ENCODE measurements at regions not wholly inside any gene's neighbourhood (a gene's known extent, or its start where the extent isn't known, plus 50 kb on each side); places are given as distances from the start of the nearest gene placed in this dataset.

DNA sequence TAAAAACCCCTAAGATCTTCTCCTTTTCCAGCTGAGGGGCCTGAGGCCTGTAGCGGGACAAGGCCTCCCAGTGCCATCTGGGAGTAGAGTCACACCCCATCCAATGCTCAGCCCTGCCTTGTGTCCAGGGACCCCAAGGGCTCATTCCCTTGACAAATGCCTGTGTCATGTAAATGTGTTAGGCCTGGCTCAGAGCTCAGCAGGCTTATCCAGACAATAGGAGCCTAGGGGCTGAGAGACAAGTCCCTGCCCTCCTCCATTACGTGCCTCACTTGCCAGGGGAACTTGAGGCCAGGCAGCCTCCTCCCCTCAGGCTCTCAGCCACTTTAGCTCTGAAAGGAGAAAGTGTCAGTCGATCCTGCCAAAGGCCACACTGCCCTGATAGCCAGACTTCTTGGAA is 166.8 kb upstream of the MAMLD1 start:
- no TSS peak for BruUV-seq (replicated peaks)
- ATAC-seq (no peak), DNase-seq (ENCODE audit: low read depth, low spot score) (no peak)
- intact Hi-C loops (cut with micrococcal nuclease; ENCODE audit: unreplicated experiment) (no loop called here), in situ Hi-C loops (cut with HindIII; ENCODE audit: low pct_unique_long_range_greater_than_20kb, low sequenced_read_pairs) (no loop called here)
- ChIA-PET CTCF (no interaction called here), POLR2A (no interaction called here)
- Histone ChIP-seq H3K9me3 (ENCODE audit: control insufficient read depth, insufficient read depth, low read depth, low read length) (no peaks in the 10 kb centered on the region), H3K36me3 (ENCODE audit: control insufficient read depth, insufficient read depth, low read length) (no peaks in the 10 kb centered on the region), H3K27me3 (ENCODE audit: control insufficient read depth, insufficient read depth, low read length) (no peaks in the 10 kb centered on the region), H3K4me1 (ENCODE audit: control insufficient read depth, insufficient read depth, low read length) (peaks cover 7% of the 10 kb centered on the region), H3K4me3 (ENCODE audit: low read depth in 2 of 2, low read length in 2 of 2) (no peak overlapping the region), H3K27ac (ENCODE audit: low read length) (no peak overlapping the region)
- no peak for TF ChIP-seq SIN3A (IDR thresholded peaks at IDR 0.05; ENCODE audit: borderline replicate concordance, insufficient read depth, low read depth, low read length)
- no peak for TF ChIP-seq TCF7L2 (IDR thresholded peaks at IDR 0.05; ENCODE audit: low read depth, low read length)
- TF ChIP-seq, protein P1, sequence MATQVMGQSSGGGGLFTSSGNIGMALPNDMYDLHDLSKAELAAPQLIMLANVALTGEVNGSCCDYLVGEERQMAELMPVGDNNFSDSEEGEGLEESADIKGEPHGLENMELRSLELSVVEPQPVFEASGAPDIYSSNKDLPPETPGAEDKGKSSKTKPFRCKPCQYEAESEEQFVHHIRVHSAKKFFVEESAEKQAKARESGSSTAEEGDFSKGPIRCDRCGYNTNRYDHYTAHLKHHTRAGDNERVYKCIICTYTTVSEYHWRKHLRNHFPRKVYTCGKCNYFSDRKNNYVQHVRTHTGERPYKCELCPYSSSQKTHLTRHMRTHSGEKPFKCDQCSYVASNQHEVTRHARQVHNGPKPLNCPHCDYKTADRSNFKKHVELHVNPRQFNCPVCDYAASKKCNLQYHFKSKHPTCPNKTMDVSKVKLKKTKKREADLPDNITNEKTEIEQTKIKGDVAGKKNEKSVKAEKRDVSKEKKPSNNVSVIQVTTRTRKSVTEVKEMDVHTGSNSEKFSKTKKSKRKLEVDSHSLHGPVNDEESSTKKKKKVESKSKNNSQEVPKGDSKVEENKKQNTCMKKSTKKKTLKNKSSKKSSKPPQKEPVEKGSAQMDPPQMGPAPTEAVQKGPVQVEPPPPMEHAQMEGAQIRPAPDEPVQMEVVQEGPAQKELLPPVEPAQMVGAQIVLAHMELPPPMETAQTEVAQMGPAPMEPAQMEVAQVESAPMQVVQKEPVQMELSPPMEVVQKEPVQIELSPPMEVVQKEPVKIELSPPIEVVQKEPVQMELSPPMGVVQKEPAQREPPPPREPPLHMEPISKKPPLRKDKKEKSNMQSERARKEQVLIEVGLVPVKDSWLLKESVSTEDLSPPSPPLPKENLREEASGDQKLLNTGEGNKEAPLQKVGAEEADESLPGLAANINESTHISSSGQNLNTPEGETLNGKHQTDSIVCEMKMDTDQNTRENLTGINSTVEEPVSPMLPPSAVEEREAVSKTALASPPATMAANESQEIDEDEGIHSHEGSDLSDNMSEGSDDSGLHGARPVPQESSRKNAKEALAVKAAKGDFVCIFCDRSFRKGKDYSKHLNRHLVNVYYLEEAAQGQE (IDR thresholded peaks at IDR 0.05; ENCODE audit: insufficient read depth in 1 of 2, low read depth in 2 of 2, low read length in 1 of 2) = no peak
- TF ChIP-seq POLR2AphosphoS5 (IDR thresholded peaks at IDR 0.05; ENCODE audit: low read depth, low read length) = no peak
- TF ChIP-seq, protein P2, sequence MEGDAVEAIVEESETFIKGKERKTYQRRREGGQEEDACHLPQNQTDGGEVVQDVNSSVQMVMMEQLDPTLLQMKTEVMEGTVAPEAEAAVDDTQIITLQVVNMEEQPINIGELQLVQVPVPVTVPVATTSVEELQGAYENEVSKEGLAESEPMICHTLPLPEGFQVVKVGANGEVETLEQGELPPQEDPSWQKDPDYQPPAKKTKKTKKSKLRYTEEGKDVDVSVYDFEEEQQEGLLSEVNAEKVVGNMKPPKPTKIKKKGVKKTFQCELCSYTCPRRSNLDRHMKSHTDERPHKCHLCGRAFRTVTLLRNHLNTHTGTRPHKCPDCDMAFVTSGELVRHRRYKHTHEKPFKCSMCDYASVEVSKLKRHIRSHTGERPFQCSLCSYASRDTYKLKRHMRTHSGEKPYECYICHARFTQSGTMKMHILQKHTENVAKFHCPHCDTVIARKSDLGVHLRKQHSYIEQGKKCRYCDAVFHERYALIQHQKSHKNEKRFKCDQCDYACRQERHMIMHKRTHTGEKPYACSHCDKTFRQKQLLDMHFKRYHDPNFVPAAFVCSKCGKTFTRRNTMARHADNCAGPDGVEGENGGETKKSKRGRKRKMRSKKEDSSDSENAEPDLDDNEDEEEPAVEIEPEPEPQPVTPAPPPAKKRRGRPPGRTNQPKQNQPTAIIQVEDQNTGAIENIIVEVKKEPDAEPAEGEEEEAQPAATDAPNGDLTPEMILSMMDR (IDR thresholded peaks at IDR 0.05) = no peak

DNA sequence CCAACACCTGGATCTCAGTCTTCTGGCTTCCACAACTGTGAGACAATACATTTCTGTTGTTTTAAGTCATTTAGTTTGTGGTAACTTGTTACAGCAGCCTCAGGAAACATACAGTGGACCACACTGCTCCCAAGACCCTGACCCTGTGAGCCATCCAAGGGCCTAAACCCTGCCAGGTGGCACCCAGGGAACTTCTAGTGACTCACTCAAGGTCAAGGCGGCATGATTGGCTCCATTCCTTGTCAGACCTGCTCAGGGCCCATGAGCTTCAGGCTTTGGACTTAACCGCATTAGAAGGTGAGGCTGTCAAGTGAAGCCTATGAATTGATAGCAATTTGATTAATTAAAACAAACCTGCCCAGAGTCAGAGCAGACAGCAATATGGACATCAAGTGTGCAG is 165.7 kb upstream of the MAMLD1 start:
- ATAC-seq (no peak), DNase-seq (ENCODE audit: low read depth, low spot score) (no peak)
- BruUV-seq (replicated peaks) = no TSS peak
- POLR2A ChIA-PET = no interaction called here
- no peaks in the 10 kb centered on the region for H3K27me3 ChIP-seq (ENCODE audit: control insufficient read depth, insufficient read depth, low read length)
- CTCF ChIA-PET = no interaction called here
- no peaks in the 10 kb centered on the region for H3K36me3 ChIP-seq (ENCODE audit: control insufficient read depth, insufficient read depth, low read length)
- in situ Hi-C loops (cut with HindIII; ENCODE audit: low pct_unique_long_range_greater_than_20kb, low sequenced_read_pairs) (no loop called here), intact Hi-C loops (cut with micrococcal nuclease; ENCODE audit: unreplicated experiment) (no loop called here)
- TF ChIP-seq TCF7L2 (IDR thresholded peaks at IDR 0.05; ENCODE audit: low read depth, low read length) (no peak), POLR2AphosphoS5 (IDR thresholded peaks at IDR 0.05; ENCODE audit: low read depth, low read length) (no peak), SIN3A (IDR thresholded peaks at IDR 0.05; ENCODE audit: borderline replicate concordance, insufficient read depth, low read depth, low read length) (no peak)
- TF ChIP-seq, protein P2 (IDR thresholded peaks at IDR 0.05) = no peak
- TF ChIP-seq, protein P1 (IDR thresholded peaks at IDR 0.05; ENCODE audit: insufficient read depth in 1 of 2, low read depth in 2 of 2, low read length in 1 of 2) = no peak
- no peak overlapping the region for H3K27ac ChIP-seq (ENCODE audit: low read length)
- no peak overlapping the region for H3K4me3 ChIP-seq (ENCODE audit: low read depth in 2 of 2, low read length in 2 of 2)
- peaks cover 7% of the 10 kb centered on the region for H3K4me1 ChIP-seq (ENCODE audit: control insufficient read depth, insufficient read depth, low read length)
- no peaks in the 10 kb centered on the region for H3K9me3 ChIP-seq (ENCODE audit: control insufficient read depth, insufficient read depth, low read depth, low read length)

Measured in Panc1 (cell line).